ENCODE measurements at regions not wholly inside any gene's neighbourhood (a gene's known extent, or its start where the extent isn't known, plus 50 kb on each side); places are given as distances from the start of the nearest gene placed in this dataset.

DNA sequence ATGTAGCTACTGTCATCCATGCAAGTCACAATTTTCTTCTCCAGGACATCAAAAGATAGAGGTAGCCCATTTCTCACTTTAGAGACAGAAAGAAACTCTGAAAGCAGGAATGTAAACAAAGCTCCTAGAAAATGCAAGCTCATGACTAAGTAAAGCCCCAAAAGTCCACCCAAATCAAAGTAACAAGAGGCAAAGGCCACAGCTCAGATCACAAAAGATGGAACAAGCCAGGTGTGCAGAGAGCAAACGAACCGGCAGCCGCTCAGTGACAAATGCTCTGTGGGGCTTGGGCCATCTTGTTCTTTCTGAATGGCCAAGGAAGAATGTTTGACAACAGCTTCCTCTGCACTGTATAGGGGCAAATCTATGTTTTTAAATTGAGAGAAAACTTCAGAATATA lies 201.0 kb downstream of the CYRIA start:
- no peaks in the 10 kb centered on the region for H3F3A ChIP-seq (ENCODE audit: low read depth)
- TF ChIP-seq EZH2phosphoT487 (IDR thresholded peaks at IDR 0.05; ENCODE audit: borderline replicate concordance): no peak
- TF ChIP-seq, protein P1, sequence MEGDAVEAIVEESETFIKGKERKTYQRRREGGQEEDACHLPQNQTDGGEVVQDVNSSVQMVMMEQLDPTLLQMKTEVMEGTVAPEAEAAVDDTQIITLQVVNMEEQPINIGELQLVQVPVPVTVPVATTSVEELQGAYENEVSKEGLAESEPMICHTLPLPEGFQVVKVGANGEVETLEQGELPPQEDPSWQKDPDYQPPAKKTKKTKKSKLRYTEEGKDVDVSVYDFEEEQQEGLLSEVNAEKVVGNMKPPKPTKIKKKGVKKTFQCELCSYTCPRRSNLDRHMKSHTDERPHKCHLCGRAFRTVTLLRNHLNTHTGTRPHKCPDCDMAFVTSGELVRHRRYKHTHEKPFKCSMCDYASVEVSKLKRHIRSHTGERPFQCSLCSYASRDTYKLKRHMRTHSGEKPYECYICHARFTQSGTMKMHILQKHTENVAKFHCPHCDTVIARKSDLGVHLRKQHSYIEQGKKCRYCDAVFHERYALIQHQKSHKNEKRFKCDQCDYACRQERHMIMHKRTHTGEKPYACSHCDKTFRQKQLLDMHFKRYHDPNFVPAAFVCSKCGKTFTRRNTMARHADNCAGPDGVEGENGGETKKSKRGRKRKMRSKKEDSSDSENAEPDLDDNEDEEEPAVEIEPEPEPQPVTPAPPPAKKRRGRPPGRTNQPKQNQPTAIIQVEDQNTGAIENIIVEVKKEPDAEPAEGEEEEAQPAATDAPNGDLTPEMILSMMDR (conservative IDR thresholded peaks at IDR 0.05; ENCODE audit: low read length): no peak
- no peaks in the 10 kb centered on the region for H3K9me2 ChIP-seq (replicated peaks; ENCODE audit: low read depth, low read length)
- no peak overlapping the region for H3K4me3 ChIP-seq (ENCODE audit: low read length, poor library complexity, severe bottlenecking)
- no peak overlapping the region for H3K9ac ChIP-seq (ENCODE audit: low read depth, low read length, poor library complexity, severe bottlenecking)
- H3K79me2 ChIP-seq (ENCODE audit: insufficient read depth, low read length): no peaks in the 10 kb centered on the region
- H2AFZ ChIP-seq (ENCODE audit: low read length): 0 out of 2 replicates have a peak overlapping the region, but pooled peaks have one; percentile 26
- H3K4me1 ChIP-seq (ENCODE audit: insufficient read depth, low read length, poor library complexity, severe bottlenecking): peaks cover 13% of the 10 kb centered on the region
- no peak overlapping the region for H3K4me2 ChIP-seq (ENCODE audit: low read depth, low read length, poor library complexity, severe bottlenecking)
- no peaks in the 10 kb centered on the region for H3K9me3 ChIP-seq (ENCODE audit: insufficient read depth, low read depth, low read length)
- H4K20me1 ChIP-seq (ENCODE audit: insufficient read depth, low read length, poor library complexity, severe bottlenecking): no peaks in the 10 kb centered on the region
- H3K27me3 ChIP-seq (ENCODE audit: insufficient read depth, low read length, poor library complexity, severe bottlenecking): no peaks in the 10 kb centered on the region
- H3K36me3 ChIP-seq (ENCODE audit: insufficient read depth, low read length): no peaks in the 10 kb centered on the region

DNA sequence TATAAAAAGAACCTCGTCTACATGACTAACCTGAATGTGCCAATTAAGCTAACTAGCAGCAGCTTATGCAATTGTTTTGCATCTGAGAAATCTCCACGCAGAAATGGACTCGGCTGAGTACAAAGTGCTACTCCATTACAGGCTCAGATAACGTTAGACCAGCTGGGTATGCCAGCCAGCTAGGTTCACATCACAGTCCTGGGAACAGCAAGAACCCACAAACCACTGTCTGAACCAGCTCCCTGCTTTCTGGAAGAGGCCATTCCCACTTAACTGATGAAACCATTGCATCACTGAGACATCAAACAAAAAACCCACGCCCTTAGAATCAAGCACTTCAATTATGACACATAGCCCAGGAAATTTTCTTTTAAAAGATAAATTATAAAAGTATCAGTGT lies 202.7 kb downstream of the CYRIA start:
- H2AFZ ChIP-seq (ENCODE audit: low read length): no peak overlapping the region
- no peak overlapping the region for H3K9ac ChIP-seq (ENCODE audit: low read depth, low read length, poor library complexity, severe bottlenecking)
- no peaks in the 10 kb centered on the region for H3K9me2 ChIP-seq (replicated peaks; ENCODE audit: low read depth, low read length)
- no peak overlapping the region for H3K4me2 ChIP-seq (ENCODE audit: low read depth, low read length, poor library complexity, severe bottlenecking)
- H3K4me1 ChIP-seq (ENCODE audit: insufficient read depth, low read length, poor library complexity, severe bottlenecking): peaks cover 13% of the 10 kb centered on the region
- H4K20me1 ChIP-seq (ENCODE audit: insufficient read depth, low read length, poor library complexity, severe bottlenecking): no peaks in the 10 kb centered on the region
- H3K27me3 ChIP-seq (ENCODE audit: insufficient read depth, low read length, poor library complexity, severe bottlenecking): no peaks in the 10 kb centered on the region
- no peaks in the 10 kb centered on the region for H3K36me3 ChIP-seq (ENCODE audit: insufficient read depth, low read length)
- no peaks in the 10 kb centered on the region for H3K79me2 ChIP-seq (ENCODE audit: insufficient read depth, low read length)
- TF ChIP-seq, protein P1 (conservative IDR thresholded peaks at IDR 0.05; ENCODE audit: low read length): no peak
- TF ChIP-seq EZH2phosphoT487 (IDR thresholded peaks at IDR 0.05; ENCODE audit: borderline replicate concordance): no peak
- H3F3A ChIP-seq (ENCODE audit: low read depth): no peaks in the 10 kb centered on the region
- peaks cover 5% of the 10 kb centered on the region; the same call in 1 of the 2 replicates for H3K9me3 ChIP-seq (ENCODE audit: insufficient read depth, low read depth, low read length)
- H3K4me3 ChIP-seq (ENCODE audit: low read length, poor library complexity, severe bottlenecking): no peak overlapping the region

DNA sequence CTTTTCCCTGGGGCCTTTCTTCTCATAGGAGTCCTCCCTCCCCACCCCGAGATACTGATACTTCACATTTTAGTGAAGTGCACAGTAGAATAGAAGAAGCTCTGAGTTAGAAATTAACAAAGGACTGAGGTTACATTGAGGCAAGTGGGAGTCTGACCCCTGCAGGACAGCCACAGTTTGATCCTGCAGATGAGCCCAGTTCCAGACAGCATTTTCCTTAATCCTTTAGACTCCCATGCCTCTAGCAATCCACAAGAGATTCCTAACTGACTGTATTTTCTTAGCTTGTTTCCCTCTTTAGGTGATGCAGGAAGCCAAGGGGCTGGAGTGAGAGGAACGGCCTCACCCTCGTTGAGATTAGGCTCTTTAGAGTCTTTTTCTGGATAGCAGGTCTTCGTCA lies 204.0 kb downstream of the CYRIA start:
- H3K27me3 ChIP-seq (ENCODE audit: insufficient read depth, low read length, poor library complexity, severe bottlenecking): no peaks in the 10 kb centered on the region
- peak overlapping the region; percentile 4; the same call in 1 of the 2 replicates for H2AFZ ChIP-seq (ENCODE audit: low read length)
- H3K4me3 ChIP-seq (ENCODE audit: low read length, poor library complexity, severe bottlenecking): no peak overlapping the region
- peaks cover 10% of the 10 kb centered on the region for H3K4me1 ChIP-seq (ENCODE audit: insufficient read depth, low read length, poor library complexity, severe bottlenecking)
- no peak overlapping the region for H3K4me2 ChIP-seq (ENCODE audit: low read depth, low read length, poor library complexity, severe bottlenecking)
- H3F3A ChIP-seq (ENCODE audit: low read depth): no peaks in the 10 kb centered on the region
- H4K20me1 ChIP-seq (ENCODE audit: insufficient read depth, low read length, poor library complexity, severe bottlenecking): no peaks in the 10 kb centered on the region
- no peaks in the 10 kb centered on the region for H3K36me3 ChIP-seq (ENCODE audit: insufficient read depth, low read length)
- H3K9ac ChIP-seq (ENCODE audit: low read depth, low read length, poor library complexity, severe bottlenecking): no peak overlapping the region
- H3K9me3 ChIP-seq (ENCODE audit: insufficient read depth, low read depth, low read length): peaks cover 5% of the 10 kb centered on the region; the same call in 1 of the 2 replicates
- no peak for TF ChIP-seq EZH2phosphoT487 (IDR thresholded peaks at IDR 0.05; ENCODE audit: borderline replicate concordance)
- TF ChIP-seq, protein P1 (conservative IDR thresholded peaks at IDR 0.05; ENCODE audit: low read length): peak; percentile 44
- H3K9me2 ChIP-seq (replicated peaks; ENCODE audit: low read depth, low read length): no peaks in the 10 kb centered on the region
- H3K79me2 ChIP-seq (ENCODE audit: insufficient read depth, low read length): no peaks in the 10 kb centered on the region
